SIG-M5 treated with dmso at 0.1 percent for 504 hours (cell line): ENCODE measurements at regions not wholly inside any gene's neighbourhood (a gene's known extent, or its start where the extent isn't known, plus 50 kb on each side); places are given as distances from the start of the nearest gene placed in this dataset.

Source experiments
- DNase-seq: peaks from one replicate; lab custom pipeline; 2025; ENCODE audit not compliant: unreplicated experiment; lab: John Stamatoyannopoulos, UW

DNA sequence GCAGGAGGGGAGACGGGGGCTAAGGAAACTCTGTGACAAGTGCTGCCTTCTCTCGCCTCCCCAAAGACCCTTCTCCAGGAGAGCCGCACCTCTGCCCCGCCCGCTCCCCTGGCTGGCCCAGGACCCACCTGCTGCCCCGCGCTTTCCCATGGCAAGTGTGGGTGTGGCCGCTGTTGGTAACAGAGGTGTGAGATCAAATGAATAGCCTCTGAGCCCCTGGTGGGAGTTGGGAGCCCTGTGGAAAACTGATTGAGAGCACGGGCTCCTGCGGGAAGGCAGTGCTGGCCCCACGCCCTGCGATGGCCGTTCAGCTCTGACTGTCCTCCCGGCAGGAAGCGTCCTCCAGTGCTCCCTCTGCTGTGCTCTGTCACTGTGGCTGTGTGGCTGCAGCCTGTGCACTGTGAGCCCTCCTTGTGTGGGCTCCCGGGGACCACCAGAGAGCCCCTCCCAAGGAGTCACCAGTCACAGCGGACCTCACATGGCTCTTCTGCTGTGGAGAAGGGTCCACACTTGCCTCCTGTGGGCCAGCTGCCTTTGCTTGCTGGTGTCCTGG is 1275.9 kb downstream of the BRD1 start:
- DNase-seq = no peak

DNA sequence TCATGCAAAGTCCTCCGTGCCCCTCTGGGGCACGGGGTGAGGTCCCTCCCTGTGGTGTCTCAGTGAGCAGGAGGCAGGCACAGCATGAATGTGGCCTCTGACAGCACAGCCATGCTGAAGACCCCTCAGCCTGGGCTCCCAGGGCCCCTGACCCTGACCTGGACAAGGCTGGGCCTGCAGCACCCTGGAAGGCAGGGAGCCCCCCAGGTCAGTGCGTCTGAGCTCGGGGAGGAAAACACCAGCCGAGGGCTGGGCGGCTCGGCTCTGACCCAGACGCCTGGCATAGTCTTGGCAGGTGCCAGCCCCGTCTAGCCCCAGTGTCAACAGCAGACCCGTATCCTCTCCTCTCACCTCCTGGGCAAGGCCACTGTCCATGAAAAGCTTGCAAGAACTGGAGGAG is 1276.6 kb downstream of the BRD1 start:
- DNase-seq = no peak

DNA sequence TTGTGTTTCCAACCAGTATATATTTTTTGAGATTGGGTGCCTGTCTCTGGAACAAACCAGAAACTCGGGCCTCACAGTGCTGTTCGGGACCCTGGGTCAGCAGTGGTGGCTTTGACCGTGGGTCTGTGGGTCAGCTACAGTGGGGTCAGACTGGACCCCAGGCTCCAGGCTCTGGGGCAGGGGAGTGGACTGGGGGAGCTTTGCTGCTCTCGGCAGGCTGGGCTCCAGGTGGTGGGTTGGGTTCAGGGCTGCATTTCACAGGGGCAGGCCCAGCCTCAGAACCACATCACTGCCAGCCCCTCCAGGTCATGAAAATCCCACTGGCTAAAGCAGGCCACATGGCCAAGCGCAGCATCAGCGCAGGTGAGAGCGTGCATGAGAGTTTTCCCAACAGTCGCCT is 1279.3 kb downstream of the BRD1 start:
- DNase-seq = no peak

DNA sequence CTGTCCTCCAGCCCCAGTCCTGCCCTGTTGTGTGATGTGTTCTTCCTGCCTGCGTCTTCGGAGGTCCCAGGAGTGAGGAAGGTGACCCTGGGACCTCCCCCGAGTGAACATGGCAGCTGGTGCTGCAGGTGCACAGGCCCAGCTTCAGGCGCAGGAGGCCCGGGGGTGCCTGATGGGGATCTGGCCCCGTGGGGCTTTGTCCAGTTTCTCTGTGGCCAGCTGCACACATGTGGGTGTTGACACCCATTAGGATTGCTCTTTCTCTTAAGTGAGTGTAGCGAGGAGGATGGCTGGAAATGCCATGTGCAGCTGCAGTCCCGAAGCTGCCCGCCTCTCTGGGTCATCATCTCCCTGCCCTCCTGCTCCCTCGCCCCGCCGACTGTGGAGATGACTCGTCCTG is 1279.7 kb downstream of the BRD1 start:
- no peak for DNase-seq

DNA sequence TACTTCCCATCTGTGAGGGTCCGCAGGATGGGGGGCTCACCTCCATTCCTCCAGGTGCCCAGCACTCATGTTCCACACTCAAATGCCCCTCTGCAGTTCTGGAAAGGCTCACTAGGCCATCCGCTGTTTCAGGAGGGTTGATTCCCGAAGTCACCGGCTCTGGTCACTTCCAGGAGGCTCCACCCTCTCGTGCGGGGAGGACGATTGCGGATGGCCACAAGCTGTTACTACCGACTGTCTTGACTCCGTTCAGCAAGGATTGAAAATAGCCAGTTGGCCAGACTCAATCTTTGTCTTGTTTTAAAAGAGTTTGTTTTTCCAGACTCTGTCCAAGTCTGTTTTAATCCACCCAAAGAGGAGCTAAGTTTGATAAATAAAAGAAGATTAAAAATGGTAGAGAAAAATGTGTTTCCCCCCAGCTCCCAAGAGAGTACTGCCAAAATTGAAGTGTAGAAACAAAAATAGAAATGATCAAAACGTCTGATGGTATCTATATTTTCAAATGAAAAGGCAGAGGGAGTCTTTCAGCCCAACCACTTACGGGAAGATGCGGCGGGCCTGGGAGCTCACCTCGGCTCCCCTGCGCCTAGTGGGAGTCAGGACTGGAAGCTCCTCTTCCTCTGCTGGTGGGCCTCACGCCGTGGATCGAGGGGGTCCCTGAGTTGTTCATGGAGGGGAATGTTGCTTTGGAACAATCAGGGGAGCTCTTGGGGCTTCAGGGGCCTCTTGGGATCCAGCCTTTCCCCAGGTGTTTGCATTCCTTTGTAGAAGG is 1280.8 kb downstream of the BRD1 start:
- no peak for DNase-seq

DNA sequence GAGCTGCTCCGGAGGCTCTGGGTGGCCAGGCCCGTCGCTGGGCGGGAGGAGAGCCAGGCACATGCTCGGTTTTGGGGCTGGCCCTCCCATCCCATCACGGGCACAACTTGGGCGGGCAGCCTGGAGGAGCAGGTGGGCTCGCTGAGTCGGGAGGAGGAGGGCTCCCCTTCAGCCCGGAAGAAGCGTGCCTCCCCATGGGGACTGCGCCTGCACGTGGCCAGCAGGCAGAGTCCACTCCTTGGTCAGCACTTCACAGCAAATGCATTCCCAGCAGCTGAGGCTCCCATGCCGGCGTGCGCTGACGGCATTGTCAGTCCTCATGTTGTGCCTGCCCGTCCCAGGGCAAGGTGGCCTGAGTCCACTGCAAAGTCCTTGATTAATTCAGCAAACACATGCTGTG is 1281.7 kb downstream of the BRD1 start:
- no peak for DNase-seq

DNA sequence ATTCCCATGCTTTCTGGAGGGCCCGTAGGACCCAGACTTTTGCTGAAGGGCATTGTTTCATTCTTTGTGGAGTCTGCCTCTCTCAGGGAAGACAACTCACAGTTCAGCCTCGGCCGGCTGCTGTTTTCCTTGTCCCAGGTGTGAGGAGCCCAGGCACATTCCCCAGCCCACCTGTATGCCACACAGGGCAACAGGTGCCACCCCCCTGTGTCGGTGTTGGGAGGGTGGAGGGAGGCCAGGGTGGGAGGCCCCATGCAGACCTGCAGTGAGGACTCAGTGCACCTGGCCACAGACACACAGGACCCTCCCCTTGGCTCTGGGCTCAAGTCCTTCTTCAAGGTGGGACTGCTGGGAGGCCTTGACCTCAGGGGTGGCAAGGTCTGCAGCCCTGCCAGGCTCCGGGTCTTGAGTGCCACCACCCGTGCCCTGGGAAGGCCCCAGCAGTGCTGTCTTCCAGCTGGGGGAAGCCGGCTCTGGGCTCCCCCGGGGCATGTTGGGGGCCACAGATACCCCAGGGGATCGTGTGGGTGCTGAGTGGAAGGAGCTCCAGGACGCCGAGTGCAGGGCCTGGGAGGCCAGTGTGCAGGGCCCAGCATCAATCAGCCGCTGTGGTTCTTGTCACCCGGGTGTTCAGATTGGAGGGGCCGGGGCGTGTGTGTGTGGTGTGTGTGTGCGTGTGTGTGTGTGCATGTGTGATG is 1286.1 kb downstream of the BRD1 start:
- DNase-seq = no peak

DNA sequence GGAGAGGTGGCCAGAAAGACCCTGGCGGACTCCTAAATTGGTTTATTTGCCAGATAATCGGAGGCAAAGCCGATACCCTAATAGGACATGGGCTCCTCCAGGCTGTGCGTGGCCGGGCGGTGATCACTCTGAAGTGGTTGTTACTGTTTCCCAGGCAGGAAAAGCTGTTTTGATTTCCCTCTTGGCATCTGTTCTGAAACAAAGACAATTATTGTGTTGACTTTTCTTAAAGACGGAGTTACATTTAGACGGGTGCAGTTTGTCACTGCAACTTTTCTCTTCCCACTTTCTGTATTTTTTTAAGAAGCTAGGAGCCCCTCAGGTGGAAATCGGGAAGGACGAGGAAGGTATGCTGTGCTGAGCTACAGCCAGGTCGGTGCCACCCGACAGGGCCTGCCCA is 1288.4 kb downstream of the BRD1 start:
- DNase-seq = no peak

DNA sequence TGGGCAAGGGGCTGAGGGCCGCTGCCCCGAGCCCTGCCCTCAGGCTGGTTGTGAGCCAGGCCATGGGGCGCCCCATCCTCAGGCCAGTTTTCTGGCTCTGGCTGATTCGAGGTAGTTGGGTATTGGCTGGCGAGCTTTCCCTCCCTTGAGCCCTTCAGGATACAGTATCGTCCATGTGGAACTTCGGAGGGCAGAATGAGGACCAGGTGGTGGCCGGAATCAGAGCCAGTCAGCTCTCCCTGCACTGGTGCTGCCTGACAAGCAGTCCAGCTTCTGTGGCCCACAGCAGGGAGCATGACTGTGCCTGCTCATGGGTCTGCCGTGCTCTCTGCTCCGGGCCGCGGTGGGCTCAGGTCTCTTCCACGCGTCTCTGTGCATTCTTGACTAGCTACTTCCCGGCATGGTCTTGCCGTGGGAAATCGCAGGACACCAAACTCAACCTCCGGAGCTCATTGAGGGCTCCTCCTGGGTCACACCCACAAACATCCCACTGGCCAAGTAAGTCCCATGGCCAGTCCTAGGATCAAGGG is 1289.3 kb downstream of the BRD1 start:
- no peak for DNase-seq

DNA sequence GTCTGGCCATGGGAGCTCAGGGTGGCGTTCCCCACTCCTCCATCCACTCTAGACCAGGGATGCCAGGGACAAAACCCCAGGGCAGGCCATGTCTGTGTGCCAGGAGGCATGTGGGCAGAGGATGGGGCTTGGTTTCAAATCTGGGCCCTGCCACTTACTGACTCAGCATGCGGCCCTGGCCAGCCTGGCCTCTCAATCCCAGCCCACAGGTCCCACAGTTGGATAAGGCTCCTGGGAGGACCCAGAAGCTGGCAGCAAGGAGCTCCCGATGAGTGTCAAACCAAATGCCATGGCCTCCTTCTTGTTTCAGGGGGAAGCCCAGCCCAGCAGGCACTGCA is 1290.4 kb downstream of the BRD1 start:
- no peak for DNase-seq

DNA sequence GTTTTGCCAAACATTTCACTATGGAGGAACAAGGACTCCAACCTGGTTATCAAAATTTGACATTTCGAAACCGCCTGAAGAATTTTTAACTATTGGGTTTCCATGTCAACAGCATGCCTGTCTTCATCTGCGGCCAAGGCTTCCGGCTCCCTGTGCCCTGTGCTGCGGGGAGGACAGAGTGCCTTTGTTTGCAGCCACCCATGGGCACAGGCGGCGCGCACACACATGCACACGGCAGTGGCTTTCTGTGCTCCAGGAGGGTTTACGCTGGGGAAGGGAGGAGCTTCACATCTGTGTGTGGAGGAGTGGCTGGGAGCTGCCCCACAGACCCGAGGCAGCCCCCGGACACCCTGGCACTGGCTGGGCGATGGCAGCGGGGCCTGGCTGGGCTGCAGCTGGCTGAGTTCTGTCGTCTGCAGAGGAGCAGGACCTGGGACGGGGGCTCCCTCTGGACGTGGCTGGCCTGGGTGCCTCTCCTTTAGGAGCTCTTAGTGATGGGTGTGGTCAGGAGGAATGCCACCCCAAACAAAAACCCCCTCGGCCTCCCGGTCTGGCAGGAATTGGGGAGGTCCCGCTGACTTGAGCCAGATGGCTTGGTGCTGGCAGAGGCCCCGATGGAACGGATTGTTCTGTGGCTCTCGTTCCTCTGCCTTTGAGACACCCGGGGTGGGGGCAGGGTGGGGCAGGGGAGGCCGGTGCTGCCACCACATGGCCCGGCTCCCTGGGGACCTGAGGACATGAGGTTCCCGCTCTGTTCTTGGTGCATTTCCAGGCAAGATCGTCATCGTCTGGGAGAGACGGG is 1290.9 kb downstream of the BRD1 start:
- DNase-seq = no peak

DNA sequence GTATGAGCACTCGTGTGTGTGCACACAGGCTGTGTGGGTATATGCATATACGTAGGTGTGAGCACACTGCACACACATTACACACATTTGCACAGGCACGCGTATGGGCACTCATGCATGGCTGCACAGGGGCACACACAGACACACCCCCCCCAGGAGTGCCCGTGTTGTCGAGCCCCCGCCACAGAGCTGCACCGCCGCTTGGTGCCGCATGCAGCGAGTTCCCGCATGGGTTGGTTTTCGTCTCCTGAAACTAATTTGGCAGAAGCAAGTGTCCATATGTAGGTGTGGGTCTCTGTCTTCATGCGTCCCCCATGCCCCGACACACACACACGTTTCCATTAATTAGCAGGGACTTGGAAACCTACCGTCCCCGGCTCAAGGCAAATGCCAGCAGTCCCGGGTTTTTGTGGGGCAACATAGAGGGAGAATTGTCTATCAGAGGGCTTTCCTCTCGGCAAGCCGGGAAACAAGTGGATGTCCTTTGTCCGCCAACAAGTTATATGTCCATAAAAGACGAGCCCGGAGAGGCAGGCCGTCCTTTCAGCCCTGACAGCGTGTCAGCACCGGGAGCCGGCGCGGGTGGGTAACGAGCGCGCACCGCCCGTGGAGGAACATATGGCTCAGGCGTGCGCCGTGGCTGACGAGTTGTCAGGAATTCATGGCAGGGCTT is 1291.7 kb downstream of the BRD1 start:
- no peak for DNase-seq

DNA sequence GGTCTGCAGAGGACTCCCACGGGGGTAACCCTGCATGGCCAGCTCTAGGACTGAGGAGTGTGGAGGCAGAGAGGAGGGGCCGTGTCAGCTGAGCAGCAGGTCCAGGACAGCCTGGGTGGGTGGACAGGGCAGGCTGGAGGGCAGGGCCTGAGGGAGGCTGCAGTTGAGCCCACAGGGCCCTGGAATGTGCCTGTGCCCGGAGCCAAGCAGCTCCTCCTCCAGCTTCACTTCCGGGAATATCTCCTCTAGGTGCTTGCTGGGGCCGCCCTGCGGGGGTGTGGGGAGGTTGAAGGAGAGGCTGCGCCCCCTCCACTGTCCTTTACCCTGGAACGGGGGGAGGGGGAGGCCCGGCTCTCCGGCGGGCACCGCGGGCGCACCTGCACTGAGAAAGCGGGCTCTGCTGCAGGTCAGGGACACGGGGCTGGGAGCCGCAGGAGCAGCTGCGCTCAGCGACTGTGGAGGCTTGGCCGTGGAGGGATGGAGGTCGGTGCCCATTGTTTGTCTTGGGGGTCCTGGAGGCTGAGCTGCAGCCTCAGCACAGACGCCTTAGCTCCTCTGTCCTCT is 1293.2 kb downstream of the BRD1 start:
- no peak for DNase-seq

DNA sequence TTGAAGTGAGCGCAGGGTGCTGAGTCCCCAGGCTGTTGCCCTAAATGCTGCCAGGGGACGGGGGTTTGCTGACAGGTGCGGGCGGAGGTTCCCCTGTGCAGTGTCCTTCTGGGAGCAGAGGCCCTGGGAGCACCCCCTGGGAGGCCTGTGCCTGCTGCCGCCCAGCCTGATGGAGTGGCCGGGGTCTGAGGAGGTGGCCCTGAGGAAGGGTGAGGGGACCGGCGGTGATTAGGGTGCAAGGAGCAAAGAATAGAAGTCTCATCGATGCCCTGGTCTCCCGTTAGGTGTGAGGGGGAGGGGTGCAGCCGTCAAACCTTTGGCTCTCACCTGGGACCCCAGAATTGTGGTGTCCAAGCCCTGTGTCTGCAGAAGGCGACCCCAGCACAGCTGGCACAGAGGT is 1294.7 kb downstream of the BRD1 start:
- DNase-seq = no peak

DNA sequence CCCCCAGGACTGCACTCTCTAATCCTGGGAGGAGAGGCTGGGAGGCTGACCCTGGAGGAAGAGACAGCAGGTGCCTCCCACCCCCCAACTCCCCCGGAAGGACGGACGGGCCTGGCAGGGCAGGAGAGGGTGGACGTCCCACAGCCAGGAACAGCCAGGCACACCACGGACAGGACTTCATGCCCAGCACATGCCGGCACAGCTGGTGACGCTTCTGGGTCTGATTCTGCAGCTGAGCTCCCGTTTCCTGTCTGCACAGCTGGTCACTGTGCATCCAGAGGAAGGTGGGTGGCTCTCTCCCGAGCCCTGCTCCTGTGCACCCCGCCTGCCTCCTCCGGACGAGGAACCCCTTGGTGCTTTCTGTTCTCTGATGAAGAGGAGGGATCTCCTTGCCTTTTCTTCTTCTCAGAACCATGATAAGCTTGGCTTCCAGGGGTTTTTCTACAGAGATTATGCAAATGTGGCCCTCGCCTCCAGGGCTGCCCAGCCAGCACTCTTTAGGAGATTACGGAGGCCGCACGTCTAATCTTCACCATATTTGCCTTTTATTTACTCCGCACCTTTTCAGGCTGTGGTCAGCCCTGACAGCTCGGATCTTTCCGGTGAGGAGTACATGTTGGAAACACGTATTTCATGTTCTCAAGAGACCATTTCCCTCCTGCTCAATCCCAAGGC is 1295.8 kb downstream of the BRD1 start:
- DNase-seq = no peak

DNA sequence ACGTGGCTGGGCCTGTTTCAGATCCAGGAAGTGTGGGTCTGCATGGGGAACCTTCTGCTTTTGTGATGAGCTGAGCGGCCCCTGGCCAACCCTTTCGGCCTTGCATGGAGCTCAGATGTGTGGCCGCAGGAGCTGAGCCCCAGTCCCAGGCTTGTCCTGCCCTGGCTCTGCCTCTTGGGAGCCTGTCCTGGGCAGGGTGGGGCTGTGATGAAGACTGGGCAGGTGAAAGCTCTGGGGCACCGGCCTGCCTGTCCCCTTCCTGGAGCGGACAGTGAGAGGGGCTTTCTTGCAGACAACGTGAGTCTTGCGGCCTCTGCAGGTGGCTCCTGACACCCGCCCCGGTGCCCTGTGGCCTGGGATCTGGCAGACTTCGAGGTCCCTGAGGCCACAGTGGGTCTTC is 1296.6 kb downstream of the BRD1 start:
- DNase-seq = no peak

DNA sequence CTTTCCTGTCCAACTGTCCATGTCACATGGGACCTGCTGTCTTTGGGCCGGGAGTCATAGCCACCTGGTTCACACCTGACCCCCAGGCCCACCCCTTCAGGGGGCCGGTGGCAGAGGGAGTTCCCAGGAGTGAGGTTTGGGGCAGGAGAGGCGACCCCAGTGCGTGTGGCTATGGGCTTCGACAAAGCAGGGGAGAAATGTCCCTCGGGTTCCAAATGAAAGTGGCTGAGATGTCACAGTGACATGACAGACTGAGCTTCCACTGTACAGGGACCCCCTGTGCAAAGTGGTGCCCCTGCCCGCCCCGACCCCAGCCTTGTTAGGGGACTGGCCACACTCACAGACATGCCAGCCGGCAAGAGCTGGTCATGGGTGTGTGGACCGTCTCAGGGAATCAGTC is 1297.0 kb downstream of the BRD1 start:
- no peak for DNase-seq

DNA sequence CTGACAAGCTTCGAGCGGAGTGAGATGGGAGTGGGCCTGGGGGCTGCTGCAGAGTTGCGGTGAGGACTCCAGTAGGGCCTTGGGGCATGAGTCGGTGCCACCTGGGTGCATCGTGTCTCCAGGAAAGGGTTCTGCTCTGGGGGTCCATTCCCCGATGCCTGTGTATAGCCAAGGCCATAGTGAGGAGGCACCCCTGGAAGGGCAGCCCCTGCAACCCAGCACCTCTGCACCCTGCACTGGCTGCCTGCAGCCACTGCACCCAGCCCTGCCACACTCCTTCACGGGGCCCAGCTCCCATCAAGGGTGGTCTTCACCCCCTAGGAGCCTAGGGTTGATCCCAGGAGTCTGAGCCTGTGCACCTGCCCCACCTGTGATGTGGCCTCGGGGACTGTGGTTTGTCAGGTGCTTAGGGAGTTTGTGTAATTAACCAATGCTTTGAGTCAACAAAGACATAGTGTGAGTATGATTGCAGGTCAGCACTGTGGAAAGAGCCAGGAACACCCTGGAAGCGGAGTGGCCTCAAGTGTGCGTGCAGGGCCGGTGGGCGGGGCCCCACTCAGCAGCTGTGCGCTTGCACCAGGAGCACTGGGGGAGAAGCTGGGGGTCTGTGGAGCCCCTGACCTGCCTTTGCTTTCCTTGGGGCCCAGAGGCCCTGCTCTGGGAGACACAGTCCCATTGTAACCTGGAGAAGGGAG is 1299.3 kb downstream of the BRD1 start:
- no peak for DNase-seq

DNA sequence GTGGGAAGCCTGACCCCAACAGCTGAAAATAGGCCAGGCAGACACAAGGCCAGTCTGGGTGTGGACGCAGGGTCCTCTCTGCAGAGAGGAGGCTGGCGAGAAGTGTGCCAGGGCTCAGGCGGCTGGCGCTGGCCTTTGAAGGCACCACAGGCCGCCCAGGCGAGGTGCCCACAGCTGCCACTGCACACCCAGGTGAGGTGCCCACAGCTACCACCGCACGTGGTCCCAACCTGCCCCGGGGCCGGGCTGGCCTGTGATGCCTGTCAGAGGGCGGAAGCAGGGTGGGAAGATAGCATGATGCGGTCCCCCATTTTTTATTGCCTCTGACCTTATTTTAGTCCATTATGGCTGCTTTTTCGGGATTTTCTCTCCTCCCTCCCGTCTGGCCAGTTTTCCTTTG is 1303.9 kb downstream of the BRD1 start:
- no peak for DNase-seq

DNA sequence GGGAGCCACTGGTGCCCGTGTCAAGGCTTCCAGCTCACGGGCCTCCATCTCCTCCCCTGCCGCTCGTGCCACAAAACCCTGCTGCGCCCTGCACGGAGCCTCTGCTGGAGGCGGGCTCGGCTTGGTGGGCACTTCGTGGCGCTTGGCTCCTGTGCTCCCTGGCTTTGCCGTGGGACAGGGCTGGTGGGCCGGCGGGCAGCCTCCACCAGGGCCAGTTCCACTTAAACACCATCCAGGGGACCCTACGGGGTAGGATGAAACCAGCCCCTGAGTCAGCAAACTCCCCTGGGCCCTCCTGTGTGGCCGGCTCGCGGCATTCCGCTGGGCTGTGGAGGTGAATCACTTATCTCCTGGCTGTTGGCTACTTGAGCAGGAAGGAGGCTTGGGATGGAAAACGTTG is 1304.6 kb downstream of the BRD1 start:
- no peak for DNase-seq
